ENCODE measurements at regions not wholly inside any gene's neighbourhood (a gene's known extent, or its start where the extent isn't known, plus 50 kb on each side); places are given as distances from the start of the nearest gene placed in this dataset.

DNA sequence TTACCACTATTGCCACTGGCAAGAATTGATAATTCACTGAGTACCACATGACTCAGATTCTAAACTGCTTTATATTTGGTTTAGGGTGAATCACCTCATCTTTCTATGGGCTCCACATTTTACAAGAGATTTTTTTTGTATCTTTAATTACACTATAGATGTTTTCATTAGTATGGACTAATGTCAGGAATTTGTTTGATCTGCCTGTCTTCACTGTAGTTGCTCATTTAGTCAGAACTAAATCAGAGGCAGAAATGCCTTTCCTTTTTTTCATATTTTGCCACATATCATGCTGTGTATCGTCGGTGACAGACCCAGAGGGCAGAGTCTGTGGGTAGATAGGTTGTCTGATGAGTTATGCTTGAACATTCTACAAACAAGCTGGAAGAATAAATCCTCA, 524.1 kb downstream of the METTL15 start:
- no peaks in the 10 kb centered on the region for H3K4me1 ChIP-seq (ENCODE audit: control insufficient read depth in 1 of 2, extremely low read depth in 1 of 2, insufficient read depth in 2 of 2, low read length in 2 of 2)

GRCh38 chr11:28631148-28631547, 523.0 kb downstream of the METTL15 start:
- Histone ChIP-seq H3K9me3 (no peaks in the 10 kb centered on the region), H3K36me3 (ENCODE audit: control insufficient read depth in 2 of 2, extremely low read depth in 1 of 2, insufficient read depth in 1 of 2, low read length in 1 of 2) (no peaks in the 10 kb centered on the region), H3K4me1 (ENCODE audit: control insufficient read depth in 1 of 2, extremely low read depth in 1 of 2, insufficient read depth in 2 of 2, low read length in 2 of 2) (no peaks in the 10 kb centered on the region), H3K27me3 (replicated peaks in 1 of 2; ENCODE audit: control insufficient read depth in 2 of 2, extremely low read depth in 1 of 2, insufficient read depth in 2 of 2, low read length in 1 of 2) (no peaks in the 10 kb centered on the region), H3K27ac (ENCODE audit: low read length) (no peak overlapping the region), H3K4me3 (ENCODE audit: control insufficient read depth in 1 of 2, extremely low read depth in 1 of 2, low read length in 1 of 2) (no peak overlapping the region)
- Mint-ChIP-seq H3K36me3 (no peaks in the 10 kb centered on the region), H3K27ac (no peak overlapping the region), H3K9me3 (peaks cover 3 to 11% (median 7%) of the 10 kb centered on the region in 3 donors), H3K27me3 (no peaks in the 10 kb centered on the region), H3K4me3 (no peak overlapping the region), H3K4me1 (no peaks in the 10 kb centered on the region)
- WGBS (ENCODE audit: insufficient coverage): no CpG with 5 or more reads among the region's 1 CpG
- DNase-seq (no peak), ATAC-seq (replicated peaks in 1 of 4) (no peak)
- CTCF ChIA-PET: no interaction called here
- POLR2A ChIA-PET: no interaction called here

More for the DNA sequence above, 524.1 kb downstream of the METTL15 start:
- H3K4me3 ChIP-seq (ENCODE audit: control insufficient read depth in 1 of 2, extremely low read depth in 1 of 2, low read length in 1 of 2): no peak overlapping the region
- ChIA-PET POLR2A (interaction anchor here in 1 of 2 donors (0.5 kb wide), 1 partner anchor 11 kb away, joined by 9 read pairs; no protein-coding TSS in a partner anchor), CTCF (interaction anchor here in 1 of 2 donors (0.7 kb wide), 1 partner anchor 35 kb away, joined by 5 read pairs; no protein-coding TSS in a partner anchor)
- Mint-ChIP-seq H3K4me1 (no peaks in the 10 kb centered on the region), H3K27ac (no peak overlapping the region), H3K27me3 (no peaks in the 10 kb centered on the region), H3K4me3 (no peak overlapping the region), H3K9me3 (peaks cover 3 to 11% (median 7%) of the 10 kb centered on the region in 3 donors), H3K36me3 (no peaks in the 10 kb centered on the region)
- H3K9me3 ChIP-seq: no peaks in the 10 kb centered on the region
- no peak overlapping the region for H3K27ac ChIP-seq (ENCODE audit: low read length)
- H3K27me3 ChIP-seq (replicated peaks in 1 of 2; ENCODE audit: control insufficient read depth in 2 of 2, extremely low read depth in 1 of 2, insufficient read depth in 2 of 2, low read length in 1 of 2): no peaks in the 10 kb centered on the region
- no CpG with 5 or more reads among the region's 2 CpGs for WGBS (ENCODE audit: insufficient coverage)
- ATAC-seq (replicated peaks in 1 of 4): no peak
- no peak for DNase-seq
- H3K36me3 ChIP-seq (ENCODE audit: control insufficient read depth in 2 of 2, extremely low read depth in 1 of 2, insufficient read depth in 1 of 2, low read length in 1 of 2): no peaks in the 10 kb centered on the region

DNA sequence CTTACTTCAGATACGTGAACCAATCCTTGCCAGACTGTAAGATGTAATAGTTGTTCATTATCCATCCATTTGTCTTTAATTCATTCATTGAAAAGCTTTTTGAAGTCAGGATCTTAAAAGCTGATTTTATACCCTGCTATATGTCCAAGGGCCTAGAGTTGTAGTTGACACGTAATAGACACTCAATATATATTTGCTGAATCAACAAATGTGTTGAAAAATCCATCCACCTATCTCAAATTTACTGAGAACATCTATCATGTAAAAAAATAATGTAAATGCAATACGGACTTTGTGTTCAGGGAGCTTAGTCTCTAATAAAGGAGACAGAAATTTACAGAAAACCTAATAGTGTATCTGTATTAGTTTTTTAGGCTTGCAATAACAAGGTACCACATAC, 521.0 kb downstream of the METTL15 start:
- ChIA-PET POLR2A (no interaction called here), CTCF (no interaction called here)
- H3K4me3 Mint-ChIP-seq: no peak overlapping the region
- ATAC-seq (replicated peaks in 1 of 4) (no peak), DNase-seq (no peak)
- Histone ChIP-seq H3K4me3 (ENCODE audit: control insufficient read depth in 1 of 2, extremely low read depth in 1 of 2, low read length in 1 of 2) (no peak overlapping the region), H3K9me3 (no peaks in the 10 kb centered on the region), H3K27ac (ENCODE audit: low read length) (no peak overlapping the region), H3K4me1 (ENCODE audit: control insufficient read depth in 1 of 2, extremely low read depth in 1 of 2, insufficient read depth in 2 of 2, low read length in 2 of 2) (no peaks in the 10 kb centered on the region), H3K27me3 (replicated peaks in 1 of 2; ENCODE audit: control insufficient read depth in 2 of 2, extremely low read depth in 1 of 2, insufficient read depth in 2 of 2, low read length in 1 of 2) (no peaks in the 10 kb centered on the region), H3K36me3 (ENCODE audit: control insufficient read depth in 2 of 2, extremely low read depth in 1 of 2, insufficient read depth in 1 of 2, low read length in 1 of 2) (no peaks in the 10 kb centered on the region)
- no peaks in the 10 kb centered on the region for H3K36me3 Mint-ChIP-seq
- no peaks in the 10 kb centered on the region for H3K27me3 Mint-ChIP-seq
- WGBS (ENCODE audit: insufficient coverage): no CpG with 5 or more reads among the region's 3 CpGs
- peaks cover 5 to 11% (median 7%) of the 10 kb centered on the region in 3 donors for H3K9me3 Mint-ChIP-seq
- H3K27ac Mint-ChIP-seq: no peak overlapping the region
- H3K4me1 Mint-ChIP-seq: no peaks in the 10 kb centered on the region

DNA sequence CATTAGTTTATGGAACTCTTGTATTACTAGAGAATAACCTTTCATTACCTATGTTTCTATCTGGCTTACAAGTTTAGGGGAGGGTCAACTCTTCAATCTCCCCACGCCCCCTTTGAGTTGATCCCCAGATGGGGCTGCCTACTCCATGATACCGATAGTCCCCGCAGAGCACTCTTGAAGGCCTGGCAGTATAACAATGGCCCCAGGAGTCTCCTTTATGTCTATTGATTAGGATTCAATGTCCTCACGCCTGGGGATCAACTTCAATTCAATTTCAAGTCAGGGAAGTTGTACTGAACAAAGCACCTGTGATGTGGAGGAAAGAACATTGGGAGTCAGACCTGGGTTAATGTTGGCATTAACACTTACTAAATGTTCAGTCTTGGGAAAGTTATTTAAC, 520.2 kb downstream of the METTL15 start:
- ATAC-seq (replicated peaks in 1 of 4) (no peak), DNase-seq (no peak)
- no peak overlapping the region for H3K4me3 ChIP-seq (ENCODE audit: control insufficient read depth in 1 of 2, extremely low read depth in 1 of 2, low read length in 1 of 2)
- H3K27me3 ChIP-seq (replicated peaks in 1 of 2; ENCODE audit: control insufficient read depth in 2 of 2, extremely low read depth in 1 of 2, insufficient read depth in 2 of 2, low read length in 1 of 2): no peaks in the 10 kb centered on the region
- Mint-ChIP-seq H3K27ac (no peak overlapping the region), H3K4me3 (no peak overlapping the region), H3K36me3 (no peaks in the 10 kb centered on the region), H3K4me1 (no peaks in the 10 kb centered on the region), H3K9me3 (peaks cover 5 to 11% (median 7%) of the 10 kb centered on the region in 3 donors), H3K27me3 (no peaks in the 10 kb centered on the region)
- POLR2A ChIA-PET: interaction anchor here in 1 of 2 donors (0.6 kb wide), 1 partner anchor 12 kb away, joined by 6 read pairs; no protein-coding TSS in a partner anchor
- H3K36me3 ChIP-seq (ENCODE audit: control insufficient read depth in 2 of 2, extremely low read depth in 1 of 2, insufficient read depth in 1 of 2, low read length in 1 of 2): no peaks in the 10 kb centered on the region
- H3K4me1 ChIP-seq (ENCODE audit: control insufficient read depth in 1 of 2, extremely low read depth in 1 of 2, insufficient read depth in 2 of 2, low read length in 2 of 2): no peaks in the 10 kb centered on the region
- H3K9me3 ChIP-seq: no peaks in the 10 kb centered on the region
- CTCF ChIA-PET: no interaction called here
- WGBS (ENCODE audit: insufficient coverage): 33% methylated on average over 1 of the region's 4 CpGs
- no peak overlapping the region for H3K27ac ChIP-seq (ENCODE audit: low read length)

GRCh38 chr11:28627690-28628255, 519.6 kb downstream of the METTL15 start:
- no peak for DNase-seq
- Mint-ChIP-seq H3K4me1 (no peaks in the 10 kb centered on the region), H3K9me3 (peaks cover 6 to 11% (median 7%) of the 10 kb centered on the region in 3 donors), H3K4me3 (no peak overlapping the region), H3K27me3 (no peaks in the 10 kb centered on the region), H3K27ac (no peak overlapping the region), H3K36me3 (no peaks in the 10 kb centered on the region)
- POLR2A ChIA-PET: interaction anchor here in 1 of 2 donors (0.6 kb wide), 1 partner anchor 11 kb away, joined by 6 read pairs; no protein-coding TSS in a partner anchor
- WGBS (ENCODE audit: insufficient coverage): no CpG with 5 or more reads among the region's 1 CpG
- Histone ChIP-seq H3K27ac (ENCODE audit: low read length) (no peak overlapping the region), H3K4me1 (ENCODE audit: control insufficient read depth in 1 of 2, extremely low read depth in 1 of 2, insufficient read depth in 2 of 2, low read length in 2 of 2) (no peaks in the 10 kb centered on the region), H3K4me3 (ENCODE audit: control insufficient read depth in 1 of 2, extremely low read depth in 1 of 2, low read length in 1 of 2) (no peak overlapping the region), H3K9me3 (no peaks in the 10 kb centered on the region), H3K36me3 (ENCODE audit: control insufficient read depth in 2 of 2, extremely low read depth in 1 of 2, insufficient read depth in 1 of 2, low read length in 1 of 2) (no peaks in the 10 kb centered on the region), H3K27me3 (replicated peaks in 1 of 2; ENCODE audit: control insufficient read depth in 2 of 2, extremely low read depth in 1 of 2, insufficient read depth in 2 of 2, low read length in 1 of 2) (no peaks in the 10 kb centered on the region)
- CTCF ChIA-PET: no interaction called here
- no peak for ATAC-seq (replicated peaks in 1 of 4)

DNA sequence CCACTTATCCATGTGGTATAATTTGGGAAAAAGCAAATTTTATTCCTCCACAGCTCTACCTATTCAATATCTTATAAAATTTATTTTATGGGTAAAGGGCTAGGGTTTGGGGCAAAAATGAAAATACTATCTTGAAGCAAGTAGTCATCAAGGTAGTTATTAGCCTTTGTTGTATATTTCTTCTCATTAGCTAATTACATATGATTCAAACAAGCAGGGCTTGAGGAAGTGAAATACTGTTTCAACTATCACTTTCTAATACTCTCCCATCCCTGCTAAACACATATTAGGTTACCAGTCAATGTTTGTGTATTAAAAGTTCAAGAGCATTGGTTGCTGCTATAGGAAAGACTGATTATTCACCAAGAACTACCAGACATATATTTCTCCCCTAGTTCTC, 517.3 kb downstream of the METTL15 start:
- H3K9me3 Mint-ChIP-seq: peaks cover 8 to 13% (median 11%) of the 10 kb centered on the region in 3 donors

GRCh38 chr11:28621753-28622152, 513.6 kb downstream of the METTL15 start:
- CTCF ChIA-PET: no interaction called here
- WGBS (ENCODE audit: insufficient coverage): 73% methylated on average over 6 of the region's 8 CpGs

More for the DNA sequence above, 517.3 kb downstream of the METTL15 start:
- H3K4me1 ChIP-seq (ENCODE audit: control insufficient read depth in 1 of 2, extremely low read depth in 1 of 2, insufficient read depth in 2 of 2, low read length in 2 of 2): no peaks in the 10 kb centered on the region
- H3K27me3 ChIP-seq (replicated peaks in 1 of 2; ENCODE audit: control insufficient read depth in 2 of 2, extremely low read depth in 1 of 2, insufficient read depth in 2 of 2, low read length in 1 of 2): no peaks in the 10 kb centered on the region
- ChIA-PET POLR2A (no interaction called here), CTCF (no interaction called here)
- Mint-ChIP-seq H3K4me1 (no peaks in the 10 kb centered on the region), H3K4me3 (no peak overlapping the region), H3K27ac (no peak overlapping the region), H3K36me3 (no peaks in the 10 kb centered on the region), H3K27me3 (no peaks in the 10 kb centered on the region)
- DNase-seq: no peak
- H3K27ac ChIP-seq (ENCODE audit: low read length): no peak overlapping the region
- H3K4me3 ChIP-seq (ENCODE audit: control insufficient read depth in 1 of 2, extremely low read depth in 1 of 2, low read length in 1 of 2): no peak overlapping the region
- no peak for ATAC-seq (replicated peaks in 1 of 4)
- H3K36me3 ChIP-seq (ENCODE audit: control insufficient read depth in 2 of 2, extremely low read depth in 1 of 2, insufficient read depth in 1 of 2, low read length in 1 of 2): no peaks in the 10 kb centered on the region
- H3K9me3 ChIP-seq: no peaks in the 10 kb centered on the region

More at GRCh38 chr11:28621753-28622152, 513.6 kb downstream of the METTL15 start:
- no peaks in the 10 kb centered on the region for H3K4me1 Mint-ChIP-seq
- H3K27ac Mint-ChIP-seq: no peak overlapping the region
- Histone ChIP-seq H3K4me3 (ENCODE audit: control insufficient read depth in 1 of 2, extremely low read depth in 1 of 2, low read length in 1 of 2) (no peak overlapping the region), H3K4me1 (ENCODE audit: control insufficient read depth in 1 of 2, extremely low read depth in 1 of 2, insufficient read depth in 2 of 2, low read length in 2 of 2) (no peaks in the 10 kb centered on the region), H3K27ac (ENCODE audit: low read length) (no peak overlapping the region), H3K9me3 (no peaks in the 10 kb centered on the region), H3K36me3 (ENCODE audit: control insufficient read depth in 2 of 2, extremely low read depth in 1 of 2, insufficient read depth in 1 of 2, low read length in 1 of 2) (no peaks in the 10 kb centered on the region), H3K27me3 (replicated peaks in 1 of 2; ENCODE audit: control insufficient read depth in 2 of 2, extremely low read depth in 1 of 2, insufficient read depth in 2 of 2, low read length in 1 of 2) (no peaks in the 10 kb centered on the region)
- DNase-seq (no peak), ATAC-seq (replicated peaks in 1 of 4) (no peak)
- H3K27me3 Mint-ChIP-seq: peaks cover 0 to 2% of the 10 kb centered on the region in 2 donors
- peaks cover 4 to 11% (median 8%) of the 10 kb centered on the region in 3 donors for H3K9me3 Mint-ChIP-seq
- POLR2A ChIA-PET: no interaction called here
- no peak overlapping the region for H3K4me3 Mint-ChIP-seq
- H3K36me3 Mint-ChIP-seq: no peaks in the 10 kb centered on the region
